Mesodermal cell (in vitro differentiated cells): ENCODE measurements at regions not wholly inside any gene's neighbourhood (a gene's known extent, or its start where the extent isn't known, plus 50 kb on each side); places are given as distances from the start of the nearest gene placed in this dataset.

Experiments
- H3K27ac ChIP-seq: 2 replicates; pipeline ENCODE4 v1.7.0; 2013; ENCODE audit warnings: mild to moderate bottlenecking, low read depth, low read length, moderate library complexity; ENCODE audit not compliant: severe bottlenecking
- H3K36me3 ChIP-seq: 2 replicates; pipeline ENCODE4 v1.7.1; 2013; ENCODE audit warnings: mild to moderate bottlenecking, low read length, moderate library complexity; ENCODE audit not compliant: control insufficient read depth, insufficient read depth
- H3K4me1 ChIP-seq: one replicate; pipeline ENCODE4 v1.7.1; 2013; ENCODE audit warnings: mild to moderate bottlenecking, low read length; ENCODE audit not compliant: insufficient read depth, control insufficient read depth, poor library complexity, severe bottlenecking
- H3K4me3 ChIP-seq: 2 replicates; pipeline ENCODE4 v1.7.0; 2013; ENCODE audit warnings: low read length, control low read depth, mild to moderate bottlenecking; ENCODE audit not compliant: insufficient read depth, poor library complexity, severe bottlenecking; ENCODE audit errors: extremely low read depth
- H3K9me3 ChIP-seq: 2 replicates; pipeline ENCODE4 v1.7.1; 2013; ENCODE audit warnings: mild to moderate bottlenecking, low read length, moderate library complexity; ENCODE audit not compliant: control insufficient read depth
- WGBS, 2 experiments: methylation state at CpG; one replicate each; pipeline ENCODE4 v1.1.5; 2013; ENCODE audit warnings: missing lambda C conversion rate in 2 of 2; ENCODE audit not compliant: insufficient coverage in 2 of 2; 5-methylcytosine and 5-hydroxymethylcytosine counted together

- no peak overlapping the region for H3K4me3 ChIP-seq
- WGBS, 2 experiments = 100% methylated on average over 2 of the region's 5 CpGs; no CpG with 5 or more reads in 1 of the 2 experiments
- H3K4me1 ChIP-seq = peaks cover 15% of the 10 kb centered on the region
- H3K9me3 ChIP-seq = peaks cover 8% of the 10 kb centered on the region
- peak overlapping the region; percentile 47 for H3K27ac ChIP-seq
- no peaks in the 10 kb centered on the region for H3K36me3 ChIP-seq
Observed at GRCh38 chr12:46459861-46460545, 87.4 kb upstream of the SLC38A2 start.

DNA sequence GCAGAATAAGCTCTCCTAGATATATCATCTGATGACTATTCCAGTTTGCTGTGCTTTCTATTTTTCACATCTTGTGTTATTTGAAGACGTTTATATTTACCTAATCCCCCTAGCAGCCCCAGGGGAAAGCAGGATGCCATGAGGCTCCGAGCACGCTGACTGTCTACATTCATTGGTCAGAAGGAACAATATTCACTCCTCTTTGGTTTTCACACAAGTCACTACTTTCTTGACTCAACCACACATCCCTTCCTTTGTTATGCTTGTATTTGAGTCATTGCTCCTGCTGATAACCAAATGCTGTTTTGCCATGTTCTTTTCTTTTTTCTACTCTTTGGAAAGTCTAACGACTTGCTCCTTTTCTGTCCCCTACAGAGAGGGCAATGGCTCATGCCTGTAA, 86.5 kb upstream of the SLC38A2 start:
- H3K36me3 ChIP-seq = no peaks in the 10 kb centered on the region
- H3K4me1 ChIP-seq = peaks cover 15% of the 10 kb centered on the region
- H3K4me3 ChIP-seq = no peak overlapping the region
- no peaks in the 10 kb centered on the region for H3K9me3 ChIP-seq
- WGBS, 2 experiments = 58 to 60% methylated on average over 1 to 2 of the region's 4 CpGs
- no peak overlapping the region for H3K27ac ChIP-seq

GRCh38 chr12:46458500-46459102, 86.0 kb upstream of the SLC38A2 start:
- H3K27ac ChIP-seq = no peak overlapping the region
- no peaks in the 10 kb centered on the region for H3K36me3 ChIP-seq
- H3K9me3 ChIP-seq = no peaks in the 10 kb centered on the region
- H3K4me1 ChIP-seq = peaks cover 15% of the 10 kb centered on the region
- 82 to 92% methylated on average over 2 of the region's 3 CpGs for WGBS, 2 experiments
- no peak overlapping the region for H3K4me3 ChIP-seq

- no peaks in the 10 kb centered on the region for H3K9me3 ChIP-seq
- H3K36me3 ChIP-seq = no peaks in the 10 kb centered on the region
- WGBS, 2 experiments = no CpG with 5 or more reads among the region's 2 CpGs
- H3K4me3 ChIP-seq = no peak overlapping the region
- H3K27ac ChIP-seq = no peak overlapping the region
- H3K4me1 ChIP-seq = peaks cover 15% of the 10 kb centered on the region
Observed at GRCh38 chr12:46457958-46458357, 85.4 kb upstream of the SLC38A2 start.

DNA sequence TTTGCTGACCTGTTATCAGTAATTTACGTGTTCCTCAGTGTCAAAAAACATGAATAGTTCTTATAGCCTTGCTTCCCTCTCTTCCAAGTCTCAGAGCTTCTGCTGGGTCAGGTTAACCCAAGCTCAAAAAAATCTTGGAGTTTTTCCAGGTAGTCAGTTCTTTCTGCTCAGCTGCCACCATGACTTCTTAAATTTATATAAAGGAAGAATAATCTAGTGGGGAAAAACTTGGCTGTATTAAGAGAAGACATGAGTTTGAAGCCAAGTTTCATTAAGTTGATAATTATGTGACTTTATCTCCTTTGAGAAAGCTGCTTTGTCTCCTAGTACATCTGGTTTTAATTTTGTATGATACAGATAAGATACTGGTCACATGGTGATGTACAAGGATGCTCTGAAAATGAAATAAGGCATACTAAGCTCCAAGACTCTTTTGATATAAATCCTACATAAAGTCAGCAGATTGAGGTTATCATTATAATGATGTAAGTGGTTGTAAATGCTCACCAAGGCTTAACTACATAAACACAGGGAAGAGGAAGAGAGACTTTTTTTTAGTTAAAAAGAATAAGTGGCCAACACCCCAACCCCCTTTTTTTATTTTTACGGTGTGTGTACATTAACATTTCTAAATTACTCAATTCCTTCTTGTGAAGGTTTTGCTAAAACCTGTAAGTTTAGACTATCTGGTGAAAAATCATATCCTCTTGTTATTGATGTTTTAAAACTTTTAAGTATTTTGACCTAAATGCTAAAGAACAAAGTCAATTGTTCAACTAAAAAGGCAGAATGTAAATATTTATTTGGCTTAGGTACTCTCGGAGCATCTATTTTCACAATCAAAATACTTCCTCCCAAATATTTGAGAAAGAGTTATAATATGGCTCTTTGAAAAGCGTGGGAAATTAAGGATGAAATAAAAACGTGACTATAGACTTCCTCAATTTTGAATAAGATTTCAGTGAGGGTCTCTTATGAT, 84.1 kb upstream of the SLC38A2 start:
- 100% methylated on average over 2 of the region's 5 CpGs for WGBS, 2 experiments
- no peak overlapping the region for H3K4me3 ChIP-seq

DNA sequence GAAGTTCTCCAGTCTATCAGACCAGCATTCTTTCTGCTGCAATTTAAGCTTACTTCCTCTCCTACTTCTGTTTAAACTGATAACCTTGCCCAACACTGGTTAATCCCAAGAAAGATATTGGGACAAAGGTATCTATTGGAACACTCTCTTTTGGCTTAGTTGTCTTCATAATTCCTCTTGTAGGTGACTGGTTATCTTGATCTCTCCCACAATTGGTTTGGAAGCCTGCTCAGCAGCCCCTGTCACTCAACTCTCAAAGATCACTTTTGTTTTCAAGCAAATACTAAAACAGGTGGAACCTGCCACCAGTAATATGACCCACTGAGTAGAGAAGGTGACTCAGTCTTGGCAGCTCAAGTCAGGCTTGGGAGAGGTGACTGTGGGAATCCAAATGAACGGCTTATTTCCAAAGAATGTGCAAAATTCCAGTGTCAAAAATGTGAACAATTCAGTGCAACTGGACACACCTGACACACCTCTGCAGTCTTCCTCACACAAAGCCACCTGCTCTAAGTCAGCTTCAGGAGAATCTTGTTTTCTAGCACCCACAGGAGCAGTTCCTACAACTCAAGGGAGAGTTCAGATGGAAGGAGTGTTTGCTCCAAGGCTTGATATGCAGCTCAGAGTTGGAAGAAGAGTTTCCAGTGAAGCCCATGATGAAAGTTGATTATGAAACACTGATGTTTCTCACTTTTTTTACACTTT, 83.2 kb upstream of the SLC38A2 start:
- H3K9me3 ChIP-seq = no peaks in the 10 kb centered on the region
- no peaks in the 10 kb centered on the region for H3K36me3 ChIP-seq
- H3K4me3 ChIP-seq = no peak overlapping the region
- peaks cover 15% of the 10 kb centered on the region for H3K4me1 ChIP-seq
- no peak overlapping the region for H3K27ac ChIP-seq
- WGBS, 2 experiments = 83 to 100% methylated on average over 1 of the region's 1 CpG

More for the DNA sequence above, 84.1 kb upstream of the SLC38A2 start:
- peaks cover 16% of the 10 kb centered on the region for H3K4me1 ChIP-seq
- H3K36me3 ChIP-seq = no peaks in the 10 kb centered on the region
- no peak overlapping the region for H3K27ac ChIP-seq
- no peaks in the 10 kb centered on the region for H3K9me3 ChIP-seq

DNA sequence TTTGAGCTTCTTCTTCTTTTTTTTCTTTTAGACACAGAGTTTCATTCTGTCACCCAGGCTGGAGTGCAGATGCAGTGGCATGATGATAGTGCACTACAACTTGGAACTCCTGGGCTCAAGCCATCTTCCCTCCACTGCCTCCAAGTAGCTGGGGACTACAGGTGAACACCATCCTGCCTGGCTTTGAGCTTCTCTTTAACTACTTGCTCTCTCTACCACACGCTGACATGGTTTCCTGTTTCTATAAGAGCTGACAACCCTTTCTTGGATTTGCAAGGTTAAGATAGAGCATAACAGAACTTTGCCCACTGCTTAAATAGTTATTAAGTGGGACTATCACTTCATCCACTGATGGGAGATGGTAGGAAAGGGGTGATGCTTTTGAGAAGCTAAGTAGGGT, 82.4 kb upstream of the SLC38A2 start:
- Histone ChIP-seq H3K36me3 (no peaks in the 10 kb centered on the region), H3K4me1 (peaks cover 14% of the 10 kb centered on the region), H3K4me3 (no peak overlapping the region), H3K9me3 (no peaks in the 10 kb centered on the region), H3K27ac (no peak overlapping the region)
- WGBS, 2 experiments = 100% methylated on average over 1 of the region's 1 CpG; no CpG with 5 or more reads in 1 of the 2 experiments

DNA sequence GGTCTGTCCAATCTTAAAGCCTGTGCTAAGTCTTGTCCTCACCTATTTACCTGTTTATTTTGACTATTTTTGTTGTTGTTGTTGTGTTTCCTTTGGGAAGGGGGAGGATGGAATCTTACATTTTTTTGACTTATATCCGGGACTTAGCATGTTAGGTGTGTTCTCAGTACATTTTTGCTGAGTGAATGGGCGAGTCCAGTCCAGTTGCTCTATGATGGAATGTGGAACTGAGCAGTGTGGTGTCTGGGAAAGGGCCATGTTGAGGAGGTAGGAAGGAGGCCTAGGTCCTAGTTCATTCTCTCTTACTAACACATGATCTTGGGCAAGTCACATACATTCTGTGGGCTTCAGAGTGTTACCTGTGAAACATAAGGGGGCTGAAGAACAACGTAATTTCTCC, 80.9 kb upstream of the SLC38A2 start:
- WGBS, 2 experiments = 93 to 100% methylated on average over 2 to 3 of the region's 3 CpGs
- Histone ChIP-seq H3K4me1 (peaks cover 18% of the 10 kb centered on the region), H3K27ac (no peak overlapping the region), H3K9me3 (no peaks in the 10 kb centered on the region), H3K4me3 (no peak overlapping the region), H3K36me3 (no peaks in the 10 kb centered on the region)

DNA sequence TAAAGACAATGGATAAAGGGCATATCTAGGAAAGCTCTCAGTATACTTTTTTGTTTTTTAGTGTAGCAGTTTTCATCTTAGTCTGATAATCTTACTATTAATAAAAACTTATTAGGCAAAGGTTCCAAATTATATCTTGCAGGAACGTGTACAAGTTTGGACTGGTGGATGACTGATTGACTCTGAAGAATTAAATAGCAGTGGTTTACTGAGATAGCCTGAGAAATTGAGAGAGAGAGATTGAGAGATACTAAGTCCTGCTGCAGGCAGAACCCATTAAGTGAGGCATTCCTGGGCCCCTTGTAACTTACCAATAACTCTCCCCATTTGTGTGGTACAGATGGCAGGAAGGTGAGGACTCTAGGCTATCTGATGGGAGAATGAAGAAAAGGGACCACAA, 80.2 kb upstream of the SLC38A2 start:
- Histone ChIP-seq H3K9me3 (no peaks in the 10 kb centered on the region), H3K4me1 (peaks cover 18% of the 10 kb centered on the region), H3K36me3 (no peaks in the 10 kb centered on the region), H3K27ac (no peak overlapping the region), H3K4me3 (no peak overlapping the region)
- 88 to 100% methylated on average over 1 of the region's 1 CpG for WGBS, 2 experiments

DNA sequence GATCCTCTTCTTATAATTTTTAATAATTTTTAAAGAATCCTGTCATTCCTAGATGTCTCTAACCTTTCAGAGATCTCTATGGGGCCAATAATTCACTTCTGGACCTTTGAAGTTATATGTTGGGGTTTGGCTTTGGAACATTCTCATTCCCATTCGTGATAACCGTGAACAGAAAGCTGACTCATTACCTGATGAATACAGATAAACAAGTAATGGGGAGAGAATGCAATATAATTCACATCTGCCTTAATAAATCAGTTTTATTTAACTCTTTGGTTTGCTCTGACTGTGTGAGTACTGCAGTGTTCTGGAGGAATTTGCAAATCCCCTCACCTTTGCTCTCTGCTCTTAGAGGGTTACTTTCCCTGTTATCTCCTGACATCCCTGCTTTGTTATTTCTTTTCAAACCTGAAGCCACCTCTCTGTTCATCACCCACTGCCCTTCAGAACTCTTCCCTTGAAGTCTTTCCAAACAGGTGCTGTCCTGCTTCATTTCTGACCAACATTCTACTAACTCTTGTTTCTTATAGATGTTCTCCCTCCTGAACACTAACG, 79.6 kb upstream of the SLC38A2 start:
- Histone ChIP-seq H3K4me1 (peaks cover 18% of the 10 kb centered on the region), H3K4me3 (no peak overlapping the region), H3K9me3 (no peaks in the 10 kb centered on the region), H3K36me3 (no peaks in the 10 kb centered on the region), H3K27ac (no peak overlapping the region)
- WGBS, 2 experiments = no CpG with 5 or more reads among the region's 3 CpGs
